Heart right ventricle (tissue), 16 donors: ENCODE measurements at regions not wholly inside any gene's neighbourhood (a gene's known extent, or its start where the extent isn't known, plus 50 kb on each side); places are given as distances from the start of the nearest gene placed in this dataset.
A peak's percentile ranks its signal among the peaks of the same experiment; 100 is the strongest.

Experiments
- ATAC-seq, 8 donors: fragments of 200-7000 bp; cut with Tn5 transposase; one replicate each; pipeline ENCODE4 v1.9.1; 2020; ENCODE audit warnings: mild to moderate bottlenecking in 8 of 8, moderate library complexity in 8 of 8, moderate number of reproducible peaks in 1 of 8
- DNase-seq, 2 donors: peaks; one replicate each; pipeline ENCODE4 v3.0.0-alpha.2; 2020
- H3K27ac ChIP-seq, 10 donors: fragments of 200-600 bp; sonication (generic) in 2 of 10; one replicate each; pipeline versions ENCODE4 v1.5.0 to v1.8.0; 2020 to 2022; ENCODE audit warnings: mild to moderate bottlenecking in 3 of 10
- H3K27me3 ChIP-seq, 7 donors: fragments of 200-600 bp; one replicate each; pipeline ENCODE4 v1.8.0; 2021 to 2022; ENCODE audit warnings: mild to moderate bottlenecking in 2 of 7
- H3K36me3 ChIP-seq, 9 donors: fragments of 200-600 bp; sonication (generic) in 1 of 9; one replicate each; pipeline versions ENCODE4 v1.5.0 to v1.8.0; 2020 to 2022; ENCODE audit warnings: mild to moderate bottlenecking in 2 of 9
- H3K4me1 ChIP-seq, 9 donors: fragments of 200-600 bp; sonication (generic) in 1 of 9; one replicate each; pipeline versions ENCODE4 v1.5.0 to v1.8.0; 2020 to 2022; ENCODE audit warnings: mild to moderate bottlenecking in 4 of 9
- H3K4me3 ChIP-seq, 10 donors: fragments of 200-600 bp; sonication (generic) in 2 of 10; one replicate each; pipeline versions ENCODE4 v1.5.0 to v1.8.0; 2020 to 2022; ENCODE audit warnings: mild to moderate bottlenecking in 7 of 10, moderate library complexity in 2 of 10
- H3K9me3 ChIP-seq, 11 donors: fragments of 200-600 bp in 10 of 11; sonication (generic) in 2 of 11; one replicate each; pipeline versions ENCODE4 v1.5.0 to v1.8.0; 2013 to 2022; ENCODE audit warnings: mild to moderate bottlenecking in 2 of 11, control low read depth in 1 of 11, moderate library complexity in 1 of 11
- WGBS, 2 donors: extraction: QIAGEN DNeasy Blood & Tissue Kit; methylation state at CpG; one replicate each; pipeline ENCODE4 v1.1.7; 2013; ENCODE audit warnings: inconsistent platforms in 1 of 2; 5-methylcytosine and 5-hydroxymethylcytosine counted together
- intact Hi-C, 10 donors: fragments of 100-400 bp; cut with DNase I; formaldehyde crosslinking; loops; one replicate each; pipeline versions ENCODE4 v1.11.1 to v1.14.2; 2022
- TF ChIP-seq, protein P1 (sequence below), 9 donors: fragments of 200-600 bp; sonication (generic) in 2 of 9; IDR thresholded peaks; one replicate each; pipeline versions ENCODE4 v1.5.0 to v1.8.0; 2021 to 2022; ENCODE audit warnings: antibody characterized with exemption in 9 of 9, mild to moderate bottlenecking in 5 of 9, moderate library complexity in 1 of 9
- donor health status: Arrhythmogenic right ventricular cardiomyopathy.
- donor health status: ischemic (EF 13 %, LVEDD 7.1; RV severe dilation, severe dysfunction).
- donor health status: healthy with polysubstance abuse.
- donor health status: DM: no; HTN: yes; CAD: no.
- donor health status: DM: no; HTN: no; CAD: no.
- donor health status: ischemic (EF 25% LVEDD 6.9; RV normal size, moderate dysfunction).
- donor health status: ischemic (EF 25% LVEDD 5.7; RV mildly dilated, moderate dysfunction).
- donor health status: healthy.
- donor health status: DM: yes; HTN: yes; CAD: no.
- donor health status: Ischemic cardiomyopathy.
- donor health status: ischemic (EF 35%, LVEDD 5.7; RV mildly dilated, moderate dysfunction).
- donor health status: nonischemic (EF 11% LVEDD 7.7; RV severe dilation, severe dysfunction).
- donor health status: DM: yes; HTN: yes; CAD: no.
- donor health status: PGD.
- donor health status: ischemic (EF 29% LVEDD 5.4; RV normal size, mild dysfunction).
- donor health status: nonischemic (EF 23%, LVEDD 6.1; RV moderate dilation, normal function).

DNA sequence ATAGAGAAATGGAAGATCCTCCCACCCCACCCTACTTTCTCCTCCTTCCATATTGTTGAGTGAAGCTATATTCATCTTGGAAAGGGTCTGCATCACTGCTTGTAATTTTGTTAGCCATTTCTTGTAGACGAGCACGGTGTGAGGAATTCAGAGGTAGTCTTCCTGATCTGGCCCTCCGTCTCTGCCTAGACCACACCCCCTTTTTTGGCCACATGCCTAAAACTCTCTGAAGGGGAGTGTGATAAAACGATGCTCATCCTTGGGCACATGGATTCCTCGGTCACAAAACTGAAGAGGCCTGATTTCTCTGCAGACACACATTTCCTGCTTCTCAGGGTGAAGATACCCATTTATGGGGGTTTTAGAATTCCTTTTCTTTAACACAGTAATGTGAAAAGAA is 182.8 kb downstream of the LARP7 start:
- no peaks in the 10 kb centered on the region for H3K36me3 ChIP-seq
- ATAC-seq: no peak
- intact Hi-C loops: no loop called here
- H3K27ac ChIP-seq: no peak overlapping the region
- TF ChIP-seq, protein P1, sequence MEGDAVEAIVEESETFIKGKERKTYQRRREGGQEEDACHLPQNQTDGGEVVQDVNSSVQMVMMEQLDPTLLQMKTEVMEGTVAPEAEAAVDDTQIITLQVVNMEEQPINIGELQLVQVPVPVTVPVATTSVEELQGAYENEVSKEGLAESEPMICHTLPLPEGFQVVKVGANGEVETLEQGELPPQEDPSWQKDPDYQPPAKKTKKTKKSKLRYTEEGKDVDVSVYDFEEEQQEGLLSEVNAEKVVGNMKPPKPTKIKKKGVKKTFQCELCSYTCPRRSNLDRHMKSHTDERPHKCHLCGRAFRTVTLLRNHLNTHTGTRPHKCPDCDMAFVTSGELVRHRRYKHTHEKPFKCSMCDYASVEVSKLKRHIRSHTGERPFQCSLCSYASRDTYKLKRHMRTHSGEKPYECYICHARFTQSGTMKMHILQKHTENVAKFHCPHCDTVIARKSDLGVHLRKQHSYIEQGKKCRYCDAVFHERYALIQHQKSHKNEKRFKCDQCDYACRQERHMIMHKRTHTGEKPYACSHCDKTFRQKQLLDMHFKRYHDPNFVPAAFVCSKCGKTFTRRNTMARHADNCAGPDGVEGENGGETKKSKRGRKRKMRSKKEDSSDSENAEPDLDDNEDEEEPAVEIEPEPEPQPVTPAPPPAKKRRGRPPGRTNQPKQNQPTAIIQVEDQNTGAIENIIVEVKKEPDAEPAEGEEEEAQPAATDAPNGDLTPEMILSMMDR (IDR thresholded peaks at IDR 0.05): no peak
- no peak for DNase-seq
- no peaks in the 10 kb centered on the region for H3K9me3 ChIP-seq
- H3K4me1 ChIP-seq: peaks cover 0 to 16% (median 0%) of the 10 kb centered on the region in 9 donors
- H3K27me3 ChIP-seq: no peaks in the 10 kb centered on the region
- no peak overlapping the region for H3K4me3 ChIP-seq
- WGBS, 2 donors: 44 to 53% methylated on average over 5 of the region's 5 CpGs

DNA sequence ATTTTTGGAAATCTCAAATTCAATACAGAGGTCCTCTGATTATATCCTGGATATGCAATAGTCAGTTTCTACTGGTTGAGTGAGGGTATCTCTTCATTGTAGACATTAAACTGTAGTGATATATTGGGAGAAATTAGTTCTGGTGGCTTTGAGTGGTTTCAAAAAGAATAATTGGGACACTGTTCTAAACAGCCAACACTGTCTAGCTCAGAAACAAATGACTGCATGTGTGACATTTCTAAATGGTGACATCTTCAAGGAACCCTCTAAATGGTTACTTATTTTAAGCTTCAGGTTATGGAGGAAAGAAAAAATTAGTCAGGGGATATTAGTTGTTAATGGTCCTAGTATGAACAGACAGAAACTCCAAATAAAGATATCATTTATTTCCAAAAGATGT is 186.2 kb downstream of the LARP7 start:
- DNase-seq: no peak
- intact Hi-C loops: no loop called here
- TF ChIP-seq, protein P1 (IDR thresholded peaks at IDR 0.05): no peak
- Histone ChIP-seq H3K9me3 (no peaks in the 10 kb centered on the region), H3K4me1 (peaks cover 0 to 14% (median 6%) of the 10 kb centered on the region in 9 donors), H3K36me3 (no peaks in the 10 kb centered on the region), H3K27me3 (no peaks in the 10 kb centered on the region), H3K4me3 (no peak overlapping the region), H3K27ac (no peak overlapping the region)
- no peak for ATAC-seq

DNA sequence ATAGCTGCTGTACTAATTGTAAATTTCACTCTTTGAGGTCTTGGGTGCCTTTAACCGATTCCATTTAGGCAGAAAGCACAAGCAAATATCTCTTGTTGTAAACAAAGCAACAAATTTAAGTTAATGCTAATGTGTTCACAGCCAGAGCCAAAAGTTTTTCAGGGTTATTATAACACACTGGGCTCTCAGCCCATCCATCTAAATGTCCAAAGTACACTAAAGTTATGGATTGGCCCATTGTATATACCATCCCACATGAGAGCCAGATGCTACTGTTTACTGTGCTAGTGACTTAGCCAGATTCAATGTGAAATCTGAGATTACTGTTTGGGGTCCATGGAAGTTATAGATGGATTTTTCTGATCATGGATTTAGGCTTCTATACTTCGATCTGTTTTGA is 186.7 kb downstream of the LARP7 start:
- intact Hi-C loops: no loop called here
- DNase-seq (no peak), ATAC-seq (no peak)
- H3K9me3 ChIP-seq: no peaks in the 10 kb centered on the region
- peaks cover 0 to 13% (median 3%) of the 10 kb centered on the region in 9 donors for H3K4me1 ChIP-seq
- H3K4me3 ChIP-seq: no peak overlapping the region
- no peaks in the 10 kb centered on the region for H3K36me3 ChIP-seq
- H3K27me3 ChIP-seq: no peaks in the 10 kb centered on the region
- 76 to 93% methylated on average over 2 of the region's 2 CpGs for WGBS, 2 donors
- TF ChIP-seq, protein P1 (IDR thresholded peaks at IDR 0.05): no peak
- no peak overlapping the region for H3K27ac ChIP-seq

DNA sequence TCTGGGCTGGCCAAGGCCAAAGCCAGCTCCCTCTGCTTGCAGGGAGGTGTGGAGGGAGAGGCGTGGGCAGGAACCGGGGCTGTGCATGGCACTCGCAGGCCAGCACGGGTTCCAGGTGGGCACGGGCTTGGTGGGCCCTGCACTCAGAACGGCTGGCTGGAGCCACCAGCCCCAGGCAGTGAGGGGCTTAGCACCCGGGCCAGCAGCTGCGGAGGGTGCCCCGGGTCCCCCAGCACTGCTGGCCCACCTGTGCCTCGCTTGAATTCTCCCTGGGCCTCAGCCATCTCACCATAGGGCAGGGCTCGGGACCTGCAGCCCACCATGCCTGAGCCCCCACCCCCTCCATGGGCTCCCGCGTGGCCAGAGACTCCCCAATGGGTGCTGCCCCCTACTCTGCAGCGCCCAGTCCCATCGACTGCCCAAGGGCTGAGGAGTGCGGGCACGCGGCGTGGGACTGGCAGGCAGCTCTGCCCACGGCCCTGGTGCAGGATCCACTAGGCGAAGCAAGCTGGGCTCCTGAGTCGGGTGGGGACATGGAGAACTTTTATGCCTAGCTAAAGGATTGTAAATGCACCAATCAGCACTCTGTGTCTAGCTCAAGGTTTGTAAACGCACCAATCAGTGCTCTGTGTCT is 193.9 kb downstream of the LARP7 start:
- intact Hi-C loops: no loop called here
- no peak overlapping the region for H3K27ac ChIP-seq
- H3K27me3 ChIP-seq: no peaks in the 10 kb centered on the region
- WGBS, 2 donors: 93% methylated on average over 23 of the region's 23 CpGs
- H3K4me3 ChIP-seq: no peak overlapping the region
- H3K36me3 ChIP-seq: no peaks in the 10 kb centered on the region
- ATAC-seq (peak in 1 of 8 donors; percentile 61), DNase-seq (no peak)
- peaks cover 0 to 9% (median 0%) of the 10 kb centered on the region in 9 donors for H3K4me1 ChIP-seq
- H3K9me3 ChIP-seq: peaks cover 0 to 13% (median 0%) of the 10 kb centered on the region in 11 donors
- TF ChIP-seq, protein P1 (IDR thresholded peaks at IDR 0.05): no peak
